CD4-positive, alpha-beta memory T cell (primary cell): ENCODE measurements at regions not wholly inside any gene's neighbourhood (a gene's known extent, or its start where the extent isn't known, plus 50 kb on each side); places are given as distances from the start of the nearest gene placed in this dataset.

Experiments used
- CTCF ChIA-PET: fragments of 350-600 bp; sonication (Branson Sonifier 250); formaldehyde crosslinking; loops from one replicate; lab custom pipeline; 2021; ENCODE audit warnings: inconsistent platforms; ENCODE audit not compliant: partially characterized antibody; lab: Charles Lee
- POLR2A ChIA-PET: fragments of 350-600 bp; sonication (Branson Sonifier 250); formaldehyde crosslinking; loops from one replicate; lab custom pipeline; 2021; ENCODE audit not compliant: partially characterized antibody; lab: Charles Lee
- DNase-seq, 5 donors: peaks; one replicate each; pipeline versions ENCODE4 v3.0.0 to v3.0.0-alpha.2; 2020 to 2022; ENCODE audit warnings: mixed read lengths in 1 of 5
- H3K27ac ChIP-seq: one replicate; pipeline ENCODE4 v1.7.0; 2013; ENCODE audit warnings: low read depth, low read length
- H3K27me3 ChIP-seq: 2 replicates; pipeline ENCODE4 v1.7.0; 2013; ENCODE audit warnings: mild to moderate bottlenecking, low read length, moderate library complexity; ENCODE audit not compliant: insufficient read depth
- H3K36me3 ChIP-seq: 2 replicates; pipeline ENCODE4 v1.7.0; 2013; ENCODE audit warnings: mild to moderate bottlenecking, low read length, moderate library complexity; ENCODE audit not compliant: insufficient read depth
- H3K4me1 ChIP-seq: 2 replicates; pipeline ENCODE4 v1.7.0; 2013; ENCODE audit warnings: mild to moderate bottlenecking, low read length, moderate library complexity; ENCODE audit not compliant: insufficient read depth
- H3K4me3 ChIP-seq, 2 donors: one replicate each; pipeline ENCODE4 v1.7.0; 2013; ENCODE audit warnings: low read length in 2 of 2, mild to moderate bottlenecking in 1 of 2
- H3K9me3 ChIP-seq, 2 donors: one replicate each; pipeline ENCODE4 v1.7.0; 2013; ENCODE audit warnings: low read length in 2 of 2, control low read depth in 1 of 2; ENCODE audit not compliant: control insufficient read depth in 1 of 2
- H3K27ac Mint-ChIP-seq, 7 donors: one replicate each; pipeline ENCODE4 v1.8.0; 2020 to 2021; ENCODE audit warnings: mixed read lengths in 7 of 7, mild to moderate bottlenecking in 6 of 7, inconsistent platforms in 3 of 7, moderate library complexity in 3 of 7
- H3K27me3 Mint-ChIP-seq, 2 donors: one replicate each; pipeline ENCODE4 v1.8.0; 2020 to 2021; ENCODE audit warnings: mixed read lengths in 2 of 2
- H3K36me3 Mint-ChIP-seq, 2 donors: one replicate each; pipeline ENCODE4 v1.8.0; 2020 to 2021; ENCODE audit warnings: mixed read lengths in 2 of 2, inconsistent platforms in 1 of 2, mild to moderate bottlenecking in 1 of 2
- H3K4me1 Mint-ChIP-seq, 4 donors: one replicate each; pipeline ENCODE4 v1.8.0; 2020 to 2021; ENCODE audit warnings: mixed read lengths in 4 of 4, mild to moderate bottlenecking in 1 of 4
- H3K4me3 Mint-ChIP-seq, 8 donors: one replicate each; pipeline ENCODE4 v1.8.0; 2020 to 2021; ENCODE audit warnings: mixed read lengths in 8 of 8, mild to moderate bottlenecking in 7 of 8, moderate library complexity in 6 of 8, inconsistent platforms in 3 of 8
- H3K9me3 Mint-ChIP-seq, 8 donors: one replicate each; pipeline ENCODE4 v1.8.0; 2020 to 2021; ENCODE audit warnings: mixed read lengths in 8 of 8, mild to moderate bottlenecking in 5 of 8, inconsistent platforms in 3 of 8, moderate library complexity in 1 of 8
- intact Hi-C: fragments of 100-400 bp; cut with micrococcal nuclease; formaldehyde crosslinking; loops from one replicate; pipeline ENCODE4 v1.15.1; 2023

DNA sequence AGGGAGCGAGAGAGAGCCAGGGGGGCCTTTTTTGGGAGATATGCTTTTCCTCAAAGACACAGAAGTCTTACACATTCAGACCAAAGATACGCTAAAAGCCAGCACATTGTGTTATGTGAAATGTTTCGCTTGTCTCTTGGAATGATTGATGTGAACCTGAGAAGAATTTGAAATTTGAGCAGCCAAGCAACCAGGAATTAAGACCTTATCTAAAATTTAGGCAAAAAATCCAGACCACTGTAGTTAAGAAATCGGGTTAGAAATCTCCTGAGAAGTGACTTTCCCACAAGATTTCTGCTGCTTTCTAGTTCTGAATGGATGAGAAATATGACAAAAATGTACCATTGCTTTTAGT, 223.2 kb upstream of the GMDS start:
- Mint-ChIP-seq H3K9me3 (peaks cover 0 to 2% (median 0%) of the 10 kb centered on the region in 8 donors), H3K4me1 (no peaks in the 10 kb centered on the region), H3K27me3 (peaks cover 20 to 34% of the 10 kb centered on the region in 2 donors), H3K4me3 (peak overlapping the region in 1 of 8 donors; percentile 31), H3K27ac (no peak overlapping the region), H3K36me3 (no peaks in the 10 kb centered on the region)
- Histone ChIP-seq H3K27ac (no peak overlapping the region), H3K36me3 (no peaks in the 10 kb centered on the region), H3K4me1 (no peaks in the 10 kb centered on the region), H3K4me3 (no peak overlapping the region), H3K27me3 (no peaks in the 10 kb centered on the region), H3K9me3 (no peaks in the 10 kb centered on the region)
- no peak for DNase-seq
- intact Hi-C loops: no loop called here
- ChIA-PET POLR2A (no interaction called here), CTCF (no interaction called here)

- Mint-ChIP-seq H3K36me3 (no peaks in the 10 kb centered on the region), H3K4me1 (no peaks in the 10 kb centered on the region), H3K27ac (no peak overlapping the region), H3K9me3 (peaks cover 0 to 2% (median 0%) of the 10 kb centered on the region in 8 donors), H3K27me3 (peaks cover 22 to 33% of the 10 kb centered on the region in 2 donors), H3K4me3 (no peak overlapping the region)
- H3K4me3 ChIP-seq: no peak overlapping the region
- H3K36me3 ChIP-seq: no peaks in the 10 kb centered on the region
- H3K4me1 ChIP-seq: no peaks in the 10 kb centered on the region
- ChIA-PET CTCF (no interaction called here), POLR2A (no interaction called here)
- H3K9me3 ChIP-seq: no peaks in the 10 kb centered on the region
- intact Hi-C loops: no loop called here
- no peak overlapping the region for H3K27ac ChIP-seq
- no peak for DNase-seq
- no peaks in the 10 kb centered on the region for H3K27me3 ChIP-seq
These were observed 222.7 kb upstream of the GMDS start for GRCh38 chr6:2467929-2468600.

GRCh38 chr6:2465336-2465735, 219.9 kb upstream of the GMDS start:
- Mint-ChIP-seq H3K27me3 (peaks cover 16 to 21% of the 10 kb centered on the region in 2 donors), H3K27ac (no peak overlapping the region), H3K4me1 (no peaks in the 10 kb centered on the region), H3K36me3 (no peaks in the 10 kb centered on the region), H3K4me3 (no peak overlapping the region), H3K9me3 (peaks cover 0 to 2% (median 0%) of the 10 kb centered on the region in 8 donors)
- no peak for DNase-seq
- ChIA-PET POLR2A (no interaction called here), CTCF (no interaction called here)
- Histone ChIP-seq H3K4me3 (no peak overlapping the region), H3K36me3 (no peaks in the 10 kb centered on the region), H3K4me1 (no peaks in the 10 kb centered on the region), H3K27me3 (no peaks in the 10 kb centered on the region), H3K9me3 (no peaks in the 10 kb centered on the region), H3K27ac (no peak overlapping the region)
- intact Hi-C loops: no loop called here

- Histone ChIP-seq H3K27me3 (no peaks in the 10 kb centered on the region), H3K4me1 (no peaks in the 10 kb centered on the region), H3K27ac (no peak overlapping the region), H3K9me3 (no peaks in the 10 kb centered on the region), H3K4me3 (no peak overlapping the region), H3K36me3 (no peaks in the 10 kb centered on the region)
- no peaks in the 10 kb centered on the region for H3K4me1 Mint-ChIP-seq
- POLR2A ChIA-PET: no interaction called here
- CTCF ChIA-PET: no interaction called here
- H3K36me3 Mint-ChIP-seq: no peaks in the 10 kb centered on the region
- DNase-seq: no peak
- H3K4me3 Mint-ChIP-seq: no peak overlapping the region
- H3K9me3 Mint-ChIP-seq: peaks cover 0 to 5% (median 0%) of the 10 kb centered on the region in 8 donors
- H3K27ac Mint-ChIP-seq: no peak overlapping the region
- peaks cover 15 to 19% of the 10 kb centered on the region in 2 donors for H3K27me3 Mint-ChIP-seq
- intact Hi-C loops: no loop called here
These were observed 219.2 kb upstream of the GMDS start for GRCh38 chr6:2464641-2465040.

- H3K27me3 Mint-ChIP-seq: peaks cover 10 to 14% of the 10 kb centered on the region in 2 donors
- no peak overlapping the region for H3K4me3 Mint-ChIP-seq
- intact Hi-C loops: no loop called here
- H3K36me3 Mint-ChIP-seq: no peaks in the 10 kb centered on the region
- Histone ChIP-seq H3K4me3 (no peak overlapping the region), H3K27ac (no peak overlapping the region), H3K36me3 (no peaks in the 10 kb centered on the region), H3K4me1 (no peaks in the 10 kb centered on the region), H3K27me3 (no peaks in the 10 kb centered on the region), H3K9me3 (no peaks in the 10 kb centered on the region)
- no peaks in the 10 kb centered on the region for H3K4me1 Mint-ChIP-seq
- ChIA-PET POLR2A (no interaction called here), CTCF (no interaction called here)
- DNase-seq: no peak
- H3K9me3 Mint-ChIP-seq: peaks cover 0 to 6% (median 0%) of the 10 kb centered on the region in 8 donors
- no peak overlapping the region for H3K27ac Mint-ChIP-seq
These were observed 217.4 kb upstream of the GMDS start for GRCh38 chr6:2462831-2463230.

- ChIA-PET POLR2A (no interaction called here), CTCF (no interaction called here)
- Histone ChIP-seq H3K27me3 (no peaks in the 10 kb centered on the region), H3K36me3 (no peaks in the 10 kb centered on the region), H3K27ac (no peak overlapping the region), H3K4me3 (no peak overlapping the region), H3K4me1 (no peaks in the 10 kb centered on the region), H3K9me3 (no peaks in the 10 kb centered on the region)
- H3K4me1 Mint-ChIP-seq: no peaks in the 10 kb centered on the region
- H3K4me3 Mint-ChIP-seq: no peak overlapping the region
- H3K9me3 Mint-ChIP-seq: peaks cover 0 to 6% (median 0%) of the 10 kb centered on the region in 8 donors
- H3K27me3 Mint-ChIP-seq: peaks cover 3 to 8% of the 10 kb centered on the region in 2 donors
- no peaks in the 10 kb centered on the region for H3K36me3 Mint-ChIP-seq
- intact Hi-C loops: no loop called here
- H3K27ac Mint-ChIP-seq: no peak overlapping the region
- no peak for DNase-seq
These were observed 214.9 kb upstream of the GMDS start for GRCh38 chr6:2460216-2460745.

GRCh38 chr6:2454180-2454579, 208.8 kb upstream of the GMDS start:
- CTCF ChIA-PET: no interaction called here
- Histone ChIP-seq H3K36me3 (no peaks in the 10 kb centered on the region), H3K9me3 (no peaks in the 10 kb centered on the region), H3K27me3 (no peaks in the 10 kb centered on the region), H3K4me1 (no peaks in the 10 kb centered on the region), H3K4me3 (no peak overlapping the region), H3K27ac (no peak overlapping the region)
- no peak for DNase-seq
- intact Hi-C loops: no loop called here
- no peak overlapping the region for H3K27ac Mint-ChIP-seq
- H3K36me3 Mint-ChIP-seq: no peaks in the 10 kb centered on the region
- POLR2A ChIA-PET: no interaction called here
- H3K4me1 Mint-ChIP-seq: no peaks in the 10 kb centered on the region
- H3K9me3 Mint-ChIP-seq: peaks cover 0 to 2% (median 0%) of the 10 kb centered on the region in 8 donors
- H3K27me3 Mint-ChIP-seq: peaks cover 2 to 9% of the 10 kb centered on the region in 2 donors
- H3K4me3 Mint-ChIP-seq: no peak overlapping the region
